ENCODE measurements at regions not wholly inside any gene's neighbourhood (a gene's known extent, or its start where the extent isn't known, plus 50 kb on each side); places are given as distances from the start of the nearest gene placed in this dataset.
"Not testable (repeated sequence)": the region's sequence is repeated elsewhere in the genome, so short reads cannot be mapped to it uniquely, and the experiment has no call there.

GRCh38 chr16:87207509-87207908 lies 109.7 kb downstream of the C16orf95 start:
- ATAC-seq (replicated peaks; ENCODE audit: extremely low read depth, poor library complexity, severe bottlenecking), result no peak
- Mint-ChIP-seq H3K4me3 (no peak overlapping the region), H3K9me3 (no peaks in the 10 kb centered on the region), H3K36me3 (ENCODE audit: insufficient read depth) (no peaks in the 10 kb centered on the region), H3K27me3 (peaks cover 11% of the 10 kb centered on the region), H3K27ac (ENCODE audit: low read depth) (no peak overlapping the region), H3K4me1 (peaks cover 5% of the 10 kb centered on the region)
- no peak for DNase-seq (ENCODE audit: low spot score in 2 of 2)

GRCh38 chr16:87207965-87208364 lies 109.2 kb downstream of the C16orf95 start:
- H3K4me3 Mint-ChIP-seq, result no peak overlapping the region
- H3K27ac Mint-ChIP-seq (ENCODE audit: low read depth), result no peak overlapping the region
- DNase-seq (ENCODE audit: low spot score in 2 of 2) (no peak), ATAC-seq (replicated peaks; ENCODE audit: extremely low read depth, poor library complexity, severe bottlenecking) (no peak)
- H3K9me3 Mint-ChIP-seq, result no peaks in the 10 kb centered on the region
- H3K36me3 Mint-ChIP-seq (ENCODE audit: insufficient read depth), result no peaks in the 10 kb centered on the region
- peaks cover 11% of the 10 kb centered on the region for H3K27me3 Mint-ChIP-seq
- peaks cover 3% of the 10 kb centered on the region for H3K4me1 Mint-ChIP-seq

GRCh38 chr16:87208968-87209367 lies 108.2 kb downstream of the C16orf95 start:
- H3K27ac Mint-ChIP-seq (ENCODE audit: low read depth); H3K9me3 Mint-ChIP-seq; H3K4me1 Mint-ChIP-seq; H3K27me3 Mint-ChIP-seq; DNase-seq (ENCODE audit: low spot score in 2 of 2); H3K36me3 Mint-ChIP-seq (ENCODE audit: insufficient read depth); H3K4me3 Mint-ChIP-seq; ATAC-seq (replicated peaks; ENCODE audit: extremely low read depth, poor library complexity, severe bottlenecking): not testable (repeated sequence)

- no peaks in the 10 kb centered on the region for H3K27me3 Mint-ChIP-seq
- ATAC-seq (replicated peaks; ENCODE audit: extremely low read depth, poor library complexity, severe bottlenecking) (no peak), DNase-seq (ENCODE audit: low spot score in 2 of 2) (no peak)
- H3K4me3 Mint-ChIP-seq, result no peak overlapping the region
- H3K9me3 Mint-ChIP-seq, result no peaks in the 10 kb centered on the region
- no peaks in the 10 kb centered on the region for H3K4me1 Mint-ChIP-seq
- no peaks in the 10 kb centered on the region for H3K36me3 Mint-ChIP-seq (ENCODE audit: insufficient read depth)
- no peak overlapping the region for H3K27ac Mint-ChIP-seq (ENCODE audit: low read depth)
Measured at GRCh38 chr16:87209808-87210512, 107.2 kb downstream of the C16orf95 start.

- Mint-ChIP-seq H3K4me1 (no peaks in the 10 kb centered on the region), H3K27ac (ENCODE audit: low read depth) (no peak overlapping the region), H3K4me3 (no peak overlapping the region), H3K36me3 (ENCODE audit: insufficient read depth) (no peaks in the 10 kb centered on the region), H3K9me3 (no peaks in the 10 kb centered on the region), H3K27me3 (no peaks in the 10 kb centered on the region)
- ATAC-seq (replicated peaks; ENCODE audit: extremely low read depth, poor library complexity, severe bottlenecking) (no peak), DNase-seq (ENCODE audit: low spot score in 2 of 2) (no peak)
Measured at GRCh38 chr16:87210894-87211293, 106.3 kb downstream of the C16orf95 start.

GRCh38 chr16:87212026-87212425 lies 105.2 kb downstream of the C16orf95 start:
- DNase-seq (ENCODE audit: low spot score in 2 of 2) (no peak), ATAC-seq (replicated peaks; ENCODE audit: extremely low read depth, poor library complexity, severe bottlenecking) (no peak)
- H3K4me3 Mint-ChIP-seq, result no peak overlapping the region
- H3K27ac Mint-ChIP-seq (ENCODE audit: low read depth), result no peak overlapping the region
- no peaks in the 10 kb centered on the region for H3K27me3 Mint-ChIP-seq
- H3K4me1 Mint-ChIP-seq, result no peaks in the 10 kb centered on the region
- H3K36me3 Mint-ChIP-seq (ENCODE audit: insufficient read depth), result no peaks in the 10 kb centered on the region
- H3K9me3 Mint-ChIP-seq, result no peaks in the 10 kb centered on the region

- no peak overlapping the region for H3K27ac Mint-ChIP-seq (ENCODE audit: low read depth)
- DNase-seq (ENCODE audit: low spot score in 2 of 2) (no peak), ATAC-seq (replicated peaks; ENCODE audit: extremely low read depth, poor library complexity, severe bottlenecking) (no peak)
- no peaks in the 10 kb centered on the region for H3K27me3 Mint-ChIP-seq
- H3K4me1 Mint-ChIP-seq, result no peaks in the 10 kb centered on the region
- no peaks in the 10 kb centered on the region for H3K9me3 Mint-ChIP-seq
- no peak overlapping the region for H3K4me3 Mint-ChIP-seq
- H3K36me3 Mint-ChIP-seq (ENCODE audit: insufficient read depth), result no peaks in the 10 kb centered on the region
Measured at GRCh38 chr16:87213536-87213935, 103.7 kb downstream of the C16orf95 start.

- ATAC-seq (replicated peaks; ENCODE audit: extremely low read depth, poor library complexity, severe bottlenecking), result no peak
- no peaks in the 10 kb centered on the region for H3K27me3 Mint-ChIP-seq
- no peaks in the 10 kb centered on the region for H3K9me3 Mint-ChIP-seq
- H3K27ac Mint-ChIP-seq (ENCODE audit: low read depth), result no peak overlapping the region
- H3K4me3 Mint-ChIP-seq, result no peak overlapping the region
- H3K36me3 Mint-ChIP-seq (ENCODE audit: insufficient read depth), result no peaks in the 10 kb centered on the region
- H3K4me1 Mint-ChIP-seq, result no peaks in the 10 kb centered on the region
- no peak for DNase-seq (ENCODE audit: low spot score in 2 of 2)
Measured at GRCh38 chr16:87216148-87216840, 100.9 kb downstream of the C16orf95 start.

GRCh38 chr16:87216841-87217275 lies 100.3 kb downstream of the C16orf95 start:
- Mint-ChIP-seq H3K36me3 (ENCODE audit: insufficient read depth) (no peaks in the 10 kb centered on the region), H3K27ac (ENCODE audit: low read depth) (no peak overlapping the region), H3K9me3 (no peaks in the 10 kb centered on the region), H3K27me3 (no peaks in the 10 kb centered on the region), H3K4me1 (no peaks in the 10 kb centered on the region), H3K4me3 (no peak overlapping the region)
- ATAC-seq (replicated peaks; ENCODE audit: extremely low read depth, poor library complexity, severe bottlenecking) (no peak), DNase-seq (ENCODE audit: low spot score in 2 of 2) (no peak)

- not testable (repeated sequence) for ATAC-seq (replicated peaks; ENCODE audit: extremely low read depth, poor library complexity, severe bottlenecking); H3K36me3 Mint-ChIP-seq (ENCODE audit: insufficient read depth); H3K4me1 Mint-ChIP-seq; H3K27ac Mint-ChIP-seq (ENCODE audit: low read depth); DNase-seq (ENCODE audit: low spot score in 2 of 2); H3K4me3 Mint-ChIP-seq; H3K9me3 Mint-ChIP-seq; H3K27me3 Mint-ChIP-seq
Measured at GRCh38 chr16:87217802-87218201, 99.4 kb downstream of the C16orf95 start.

- H3K9me3 Mint-ChIP-seq, result no peaks in the 10 kb centered on the region
- ATAC-seq (replicated peaks; ENCODE audit: extremely low read depth, poor library complexity, severe bottlenecking) (no peak), DNase-seq (ENCODE audit: low spot score in 2 of 2) (no peak)
- H3K36me3 Mint-ChIP-seq (ENCODE audit: insufficient read depth), result no peaks in the 10 kb centered on the region
- H3K4me1 Mint-ChIP-seq, result no peaks in the 10 kb centered on the region
- no peaks in the 10 kb centered on the region for H3K27me3 Mint-ChIP-seq
- no peak overlapping the region for H3K27ac Mint-ChIP-seq (ENCODE audit: low read depth)
- H3K4me3 Mint-ChIP-seq, result no peak overlapping the region
Measured at GRCh38 chr16:87218281-87219055, 98.7 kb downstream of the C16orf95 start.

- no peaks in the 10 kb centered on the region for H3K9me3 Mint-ChIP-seq
- DNase-seq (ENCODE audit: low spot score in 2 of 2), result no peak
- H3K4me3 Mint-ChIP-seq, result no peak overlapping the region
- H3K4me1 Mint-ChIP-seq, result no peaks in the 10 kb centered on the region
- H3K36me3 Mint-ChIP-seq (ENCODE audit: insufficient read depth), result no peaks in the 10 kb centered on the region
- no peak for ATAC-seq (replicated peaks; ENCODE audit: extremely low read depth, poor library complexity, severe bottlenecking)
- no peaks in the 10 kb centered on the region for H3K27me3 Mint-ChIP-seq
- no peak overlapping the region for H3K27ac Mint-ChIP-seq (ENCODE audit: low read depth)
Measured at GRCh38 chr16:87219287-87219909, 97.8 kb downstream of the C16orf95 start.
